ENCODE measurements at regions not wholly inside any gene's neighbourhood (a gene's known extent, or its start where the extent isn't known, plus 50 kb on each side); places are given as distances from the start of the nearest gene placed in this dataset.

GRCh38 chr14:26709019-26709418, 111.2 kb upstream of the NOVA1 start:
- no peak for TF ChIP-seq CTCF (IDR thresholded peaks at IDR 0.05; ENCODE audit: insufficient read depth, low read length, poor library complexity, severe bottlenecking)
- no peak for TF ChIP-seq EZH2phosphoT487 (conservative IDR thresholded peaks at IDR 0.05; ENCODE audit: low read length)

Measured in SU-DHL-6 (cell line).